ENCODE measurements at regions not wholly inside any gene's neighbourhood (a gene's known extent, or its start where the extent isn't known, plus 50 kb on each side); places are given as distances from the start of the nearest gene placed in this dataset.

DNA sequence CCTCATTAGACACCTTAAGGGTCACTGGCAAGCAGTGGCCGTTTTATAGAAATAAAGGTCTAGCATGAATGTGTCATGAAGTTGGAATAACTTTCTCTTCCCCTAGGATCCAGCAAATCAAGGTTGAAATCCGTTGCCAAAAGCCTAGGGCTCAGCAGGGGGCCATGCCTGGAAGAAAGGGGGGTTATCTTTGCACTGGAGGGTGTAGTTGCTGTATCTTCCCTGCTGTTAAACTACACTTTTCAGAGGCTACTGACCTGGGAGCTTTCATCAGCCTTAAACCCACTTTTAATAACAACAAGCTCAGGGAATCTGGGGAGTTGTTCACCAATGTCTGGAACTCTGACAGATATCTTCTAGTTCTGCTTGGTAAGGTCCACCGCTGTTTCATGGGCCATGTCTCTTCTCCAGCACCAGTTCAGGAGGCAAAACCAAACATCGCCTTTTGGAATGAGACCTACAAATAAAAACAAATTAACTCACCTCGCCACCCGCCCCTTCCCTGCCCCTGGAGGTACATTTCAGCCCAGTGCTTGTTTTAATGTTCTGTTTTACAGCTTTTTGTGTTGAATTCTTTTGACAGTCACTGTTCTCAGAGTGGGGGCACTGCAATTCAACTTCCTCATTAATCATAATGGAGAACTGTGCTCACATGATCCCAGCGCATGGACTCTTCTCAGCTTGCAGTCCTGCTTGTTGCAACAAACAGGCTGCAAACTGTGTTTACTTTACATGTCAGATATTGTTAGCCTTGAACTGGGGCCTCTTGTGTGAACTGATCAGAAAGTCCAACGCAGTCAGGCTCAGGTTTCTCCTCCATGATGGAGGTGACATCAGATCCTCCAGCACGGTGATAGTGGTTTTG lies 508.7 kb downstream of the KCNJ2 start:
- Histone ChIP-seq H3K27me3 (peaks cover 0 to 17% (median 0%) of the 10 kb centered on the region in 7 donors), H3K27ac (no peak overlapping the region), H3K4me3 (no peak overlapping the region), H3K4me1 (no peaks in the 10 kb centered on the region), H3K36me3 (no peaks in the 10 kb centered on the region), H3K9me3 (no peaks in the 10 kb centered on the region)
- TF ChIP-seq, protein P1, sequence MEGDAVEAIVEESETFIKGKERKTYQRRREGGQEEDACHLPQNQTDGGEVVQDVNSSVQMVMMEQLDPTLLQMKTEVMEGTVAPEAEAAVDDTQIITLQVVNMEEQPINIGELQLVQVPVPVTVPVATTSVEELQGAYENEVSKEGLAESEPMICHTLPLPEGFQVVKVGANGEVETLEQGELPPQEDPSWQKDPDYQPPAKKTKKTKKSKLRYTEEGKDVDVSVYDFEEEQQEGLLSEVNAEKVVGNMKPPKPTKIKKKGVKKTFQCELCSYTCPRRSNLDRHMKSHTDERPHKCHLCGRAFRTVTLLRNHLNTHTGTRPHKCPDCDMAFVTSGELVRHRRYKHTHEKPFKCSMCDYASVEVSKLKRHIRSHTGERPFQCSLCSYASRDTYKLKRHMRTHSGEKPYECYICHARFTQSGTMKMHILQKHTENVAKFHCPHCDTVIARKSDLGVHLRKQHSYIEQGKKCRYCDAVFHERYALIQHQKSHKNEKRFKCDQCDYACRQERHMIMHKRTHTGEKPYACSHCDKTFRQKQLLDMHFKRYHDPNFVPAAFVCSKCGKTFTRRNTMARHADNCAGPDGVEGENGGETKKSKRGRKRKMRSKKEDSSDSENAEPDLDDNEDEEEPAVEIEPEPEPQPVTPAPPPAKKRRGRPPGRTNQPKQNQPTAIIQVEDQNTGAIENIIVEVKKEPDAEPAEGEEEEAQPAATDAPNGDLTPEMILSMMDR (IDR thresholded peaks at IDR 0.05): no peak
- WGBS, 2 donors: 72 to 79% methylated on average over 9 of the region's 9 CpGs
- DNase-seq (no peak), ATAC-seq (no peak)
- intact Hi-C loops (cut with DNase I): no loop called here

DNA sequence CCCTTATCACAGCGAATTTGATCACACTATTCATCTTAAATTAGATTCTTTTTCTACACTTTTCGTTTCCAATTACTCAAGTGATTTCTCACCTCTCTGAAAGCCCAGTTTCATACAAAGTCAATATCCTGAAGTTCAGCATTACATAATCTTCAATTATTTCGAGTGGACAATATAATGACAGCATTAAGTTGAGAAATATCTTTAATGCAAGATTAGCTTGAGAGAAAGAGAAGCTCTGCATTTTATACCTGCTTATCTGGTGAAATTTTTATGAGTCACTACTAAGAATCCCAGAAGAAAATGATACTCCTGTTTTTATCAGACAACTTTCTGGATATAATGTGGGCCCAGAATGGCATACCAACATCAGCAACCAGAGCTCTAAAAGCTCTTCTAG lies 509.6 kb downstream of the KCNJ2 start:
- peaks cover 0 to 20% (median 0%) of the 10 kb centered on the region in 7 donors for H3K27me3 ChIP-seq
- no peak overlapping the region for H3K27ac ChIP-seq
- H3K9me3 ChIP-seq: no peaks in the 10 kb centered on the region
- intact Hi-C loops (cut with DNase I): no loop called here
- TF ChIP-seq, protein P1 (IDR thresholded peaks at IDR 0.05): no peak
- no peak overlapping the region for H3K4me3 ChIP-seq
- WGBS, 2 donors: 77 to 85% methylated on average over 3 of the region's 3 CpGs
- no peaks in the 10 kb centered on the region for H3K4me1 ChIP-seq
- ATAC-seq (no peak), DNase-seq (no peak)
- H3K36me3 ChIP-seq: no peaks in the 10 kb centered on the region

DNA sequence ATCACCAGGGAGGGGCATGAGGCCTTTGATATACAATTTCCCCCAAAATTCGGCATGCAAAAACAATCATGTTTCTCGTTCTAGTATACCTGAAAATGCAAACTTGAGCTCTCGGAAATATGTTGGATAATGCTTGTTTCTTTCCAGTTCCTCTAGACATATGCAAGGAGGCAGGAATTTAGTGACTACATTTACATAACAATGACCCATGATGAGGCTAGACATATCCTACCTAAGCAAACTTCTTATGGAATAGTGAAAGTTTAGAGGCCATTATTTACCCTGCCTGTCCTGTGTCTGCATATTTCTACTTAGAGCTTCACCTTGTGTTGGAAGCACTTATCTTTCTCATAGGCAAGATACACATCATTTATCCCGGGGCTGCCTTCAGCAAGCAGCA lies 514.6 kb downstream of the KCNJ2 start:
- Histone ChIP-seq H3K27me3 (peaks cover 0 to 23% (median 0%) of the 10 kb centered on the region in 7 donors), H3K4me1 (no peaks in the 10 kb centered on the region), H3K36me3 (no peaks in the 10 kb centered on the region), H3K27ac (no peak overlapping the region), H3K9me3 (no peaks in the 10 kb centered on the region), H3K4me3 (no peak overlapping the region)
- DNase-seq (no peak), ATAC-seq (no peak)
- WGBS, 2 donors: 87 to 96% methylated on average over 4 of the region's 4 CpGs
- TF ChIP-seq, protein P1 (IDR thresholded peaks at IDR 0.05): no peak
- intact Hi-C loops (cut with DNase I): no loop called here

DNA sequence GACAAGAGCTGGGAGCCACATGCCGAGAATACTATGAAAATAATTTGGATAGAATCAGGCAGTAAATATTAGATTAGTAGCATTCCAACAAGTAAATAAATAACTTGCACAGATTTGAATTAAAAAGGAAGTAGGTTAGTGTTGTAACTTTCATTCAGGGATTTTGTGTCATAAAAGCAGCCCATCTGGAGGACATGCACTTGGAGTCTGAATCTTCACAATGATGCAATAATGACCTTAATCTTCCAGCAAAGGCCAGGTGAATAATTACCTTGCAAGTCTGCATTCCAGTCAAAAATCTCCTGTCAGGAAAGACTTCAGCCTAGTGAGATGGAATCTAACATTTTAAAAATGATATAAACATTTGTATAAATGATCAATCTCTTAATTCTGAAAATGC lies 518.1 kb downstream of the KCNJ2 start:
- no peak for DNase-seq
- WGBS, 2 donors: 61 to 79% methylated on average over 1 of the region's 1 CpG

More for the DNA sequence above, 518.1 kb downstream of the KCNJ2 start:
- H3K4me3 ChIP-seq: no peak overlapping the region
- intact Hi-C loops (cut with DNase I): no loop called here
- H3K36me3 ChIP-seq: no peaks in the 10 kb centered on the region
- no peak overlapping the region for H3K27ac ChIP-seq
- TF ChIP-seq, protein P1 (IDR thresholded peaks at IDR 0.05): no peak
- no peaks in the 10 kb centered on the region for H3K9me3 ChIP-seq
- peaks cover 0 to 8% (median 0%) of the 10 kb centered on the region in 7 donors for H3K27me3 ChIP-seq
- no peaks in the 10 kb centered on the region for H3K4me1 ChIP-seq
- no peak for ATAC-seq
